SKM-1 treated with dmso at 0.1 percent for 144 hours (cell line): ENCODE measurements at regions not wholly inside any gene's neighbourhood (a gene's known extent, or its start where the extent isn't known, plus 50 kb on each side); places are given as distances from the start of the nearest gene placed in this dataset.

ENCODE experiments used
- DNase-seq: peaks from one replicate; lab custom pipeline; 2025; ENCODE audit not compliant: unreplicated experiment; lab: John Stamatoyannopoulos, UW

- DNase-seq: no peak
Observed at GRCh38 chr16:76899767-76900166, 291.2 kb upstream of the MON1B start.

GRCh38 chr16:76900285-76901263 lies 290.4 kb upstream of the MON1B start:
- DNase-seq: no peak

- no peak for DNase-seq
Observed at GRCh38 chr16:76906552-76906951, 284.4 kb upstream of the MON1B start.

GRCh38 chr16:76910931-76911330 lies 280.1 kb upstream of the MON1B start:
- DNase-seq: no peak

- DNase-seq: no peak
Observed at GRCh38 chr16:76913046-76913445, 277.9 kb upstream of the MON1B start.

GRCh38 chr16:76926042-76926441 lies 264.9 kb upstream of the MON1B start:
- DNase-seq: no peak

GRCh38 chr16:76926595-76926994 lies 264.4 kb upstream of the MON1B start:
- no peak for DNase-seq

GRCh38 chr16:76931186-76931585 lies 259.8 kb upstream of the MON1B start:
- DNase-seq: no peak

- DNase-seq: no peak
Observed at GRCh38 chr16:76932541-76933211, 258.3 kb upstream of the MON1B start.

GRCh38 chr16:76940251-76940650 lies 250.7 kb upstream of the MON1B start:
- DNase-seq: no peak

GRCh38 chr16:76941113-76941512 lies 249.9 kb upstream of the MON1B start:
- no peak for DNase-seq

GRCh38 chr16:76942089-76942488 lies 248.9 kb upstream of the MON1B start:
- DNase-seq: no peak

GRCh38 chr16:76943921-76944320 lies 247.1 kb upstream of the MON1B start:
- DNase-seq: no peak

GRCh38 chr16:76946879-76947278 lies 244.1 kb upstream of the MON1B start:
- no peak for DNase-seq

- no peak for DNase-seq
Observed at GRCh38 chr16:76947749-76948148, 243.2 kb upstream of the MON1B start.

- no peak for DNase-seq
Observed at GRCh38 chr16:76955629-76956028, 235.4 kb upstream of the MON1B start.

- DNase-seq: no peak
Observed at GRCh38 chr16:76956394-76956793, 234.6 kb upstream of the MON1B start.

- no peak for DNase-seq
Observed at GRCh38 chr16:76956841-76957240, 234.1 kb upstream of the MON1B start.

- no peak for DNase-seq
Observed at GRCh38 chr16:76959166-76959565, 231.8 kb upstream of the MON1B start.

- no peak for DNase-seq
Observed at GRCh38 chr16:76963614-76964315, 227.2 kb upstream of the MON1B start.

- DNase-seq: no peak
Observed at GRCh38 chr16:76964464-76965154, 226.4 kb upstream of the MON1B start.
